ENCODE measurements at regions not wholly inside any gene's neighbourhood (a gene's known extent, or its start where the extent isn't known, plus 50 kb on each side); places are given as distances from the start of the nearest gene placed in this dataset.

GRCh38 chr5:77866198-77866597 is 90.1 kb upstream of the TBCA start:
- TF ChIP-seq CTCF (IDR thresholded peaks at IDR 0.05 in 4 of 5, conservative IDR thresholded peaks at IDR 0.05 in 1 of 5) (no peak), POLR2A (IDR thresholded peaks at IDR 0.05) (no peak)
